ENCODE measurements at regions not wholly inside any gene's neighbourhood (a gene's known extent, or its start where the extent isn't known, plus 50 kb on each side); places are given as distances from the start of the nearest gene placed in this dataset.

DNA sequence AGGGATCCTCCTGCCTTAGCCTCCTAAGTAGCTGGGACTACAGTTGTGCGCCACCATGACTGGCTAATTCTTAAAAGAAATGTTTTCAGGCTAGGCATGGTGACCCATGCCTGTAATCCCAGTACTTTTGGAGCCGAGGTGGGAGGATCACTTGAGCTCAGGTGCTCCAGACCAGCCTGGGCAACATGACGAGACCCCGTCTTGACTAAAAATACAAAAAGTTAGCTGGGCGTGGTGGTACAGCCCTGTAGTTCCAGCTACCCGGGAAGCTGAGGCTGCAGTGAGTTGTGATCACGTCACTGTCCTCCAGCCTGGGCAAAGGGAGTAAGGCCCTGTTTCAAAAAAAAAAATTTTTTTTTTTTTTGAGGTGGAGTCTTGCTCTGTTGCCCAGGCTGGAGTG lies 173.1 kb downstream of the SEC14L1 start:
- H3K9me3 Mint-ChIP-seq: no peaks in the 10 kb centered on the region
- no peak for DNase-seq (ENCODE audit: low read depth, low spot score)
- H3K27ac Mint-ChIP-seq (ENCODE audit: unreplicated experiment): no peak overlapping the region
- H3K4me1 Mint-ChIP-seq: peaks cover 13% of the 10 kb centered on the region
- TF ChIP-seq, protein P1, sequence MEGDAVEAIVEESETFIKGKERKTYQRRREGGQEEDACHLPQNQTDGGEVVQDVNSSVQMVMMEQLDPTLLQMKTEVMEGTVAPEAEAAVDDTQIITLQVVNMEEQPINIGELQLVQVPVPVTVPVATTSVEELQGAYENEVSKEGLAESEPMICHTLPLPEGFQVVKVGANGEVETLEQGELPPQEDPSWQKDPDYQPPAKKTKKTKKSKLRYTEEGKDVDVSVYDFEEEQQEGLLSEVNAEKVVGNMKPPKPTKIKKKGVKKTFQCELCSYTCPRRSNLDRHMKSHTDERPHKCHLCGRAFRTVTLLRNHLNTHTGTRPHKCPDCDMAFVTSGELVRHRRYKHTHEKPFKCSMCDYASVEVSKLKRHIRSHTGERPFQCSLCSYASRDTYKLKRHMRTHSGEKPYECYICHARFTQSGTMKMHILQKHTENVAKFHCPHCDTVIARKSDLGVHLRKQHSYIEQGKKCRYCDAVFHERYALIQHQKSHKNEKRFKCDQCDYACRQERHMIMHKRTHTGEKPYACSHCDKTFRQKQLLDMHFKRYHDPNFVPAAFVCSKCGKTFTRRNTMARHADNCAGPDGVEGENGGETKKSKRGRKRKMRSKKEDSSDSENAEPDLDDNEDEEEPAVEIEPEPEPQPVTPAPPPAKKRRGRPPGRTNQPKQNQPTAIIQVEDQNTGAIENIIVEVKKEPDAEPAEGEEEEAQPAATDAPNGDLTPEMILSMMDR (conservative IDR thresholded peaks at IDR 0.05): no peak
- no peaks in the 10 kb centered on the region for H3K27me3 Mint-ChIP-seq (ENCODE audit: low read depth)
- no peaks in the 10 kb centered on the region for H3K36me3 Mint-ChIP-seq (ENCODE audit: low read depth)
- H3K4me3 Mint-ChIP-seq: no peak overlapping the region

DNA sequence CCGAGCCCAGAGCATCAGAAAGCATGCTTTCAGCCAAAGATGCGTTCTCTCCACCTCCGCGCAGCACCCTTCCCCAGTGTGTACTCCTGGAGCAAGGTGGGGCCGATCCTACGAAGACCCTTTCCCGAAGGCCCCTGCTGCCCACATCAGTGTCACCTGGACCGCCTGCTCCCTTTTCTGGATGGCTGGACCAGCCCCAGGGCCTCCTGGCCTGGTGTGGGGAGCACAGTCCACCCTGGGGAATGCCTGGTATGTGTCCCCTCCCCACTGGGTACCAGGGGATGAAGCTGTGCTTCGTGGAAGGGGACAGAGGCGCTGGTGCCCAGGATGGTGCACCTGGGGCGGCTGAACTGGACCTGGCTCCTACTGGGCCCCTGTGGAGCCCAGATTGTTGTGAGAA lies 173.8 kb downstream of the SEC14L1 start:
- Mint-ChIP-seq H3K4me1 (peaks cover 20% of the 10 kb centered on the region), H3K36me3 (ENCODE audit: low read depth) (no peaks in the 10 kb centered on the region), H3K27ac (ENCODE audit: unreplicated experiment) (no peak overlapping the region), H3K9me3 (no peaks in the 10 kb centered on the region), H3K4me3 (no peak overlapping the region), H3K27me3 (ENCODE audit: low read depth) (no peaks in the 10 kb centered on the region)
- DNase-seq (ENCODE audit: low read depth, low spot score): no peak
- TF ChIP-seq, protein P1 (conservative IDR thresholded peaks at IDR 0.05): no peak

DNA sequence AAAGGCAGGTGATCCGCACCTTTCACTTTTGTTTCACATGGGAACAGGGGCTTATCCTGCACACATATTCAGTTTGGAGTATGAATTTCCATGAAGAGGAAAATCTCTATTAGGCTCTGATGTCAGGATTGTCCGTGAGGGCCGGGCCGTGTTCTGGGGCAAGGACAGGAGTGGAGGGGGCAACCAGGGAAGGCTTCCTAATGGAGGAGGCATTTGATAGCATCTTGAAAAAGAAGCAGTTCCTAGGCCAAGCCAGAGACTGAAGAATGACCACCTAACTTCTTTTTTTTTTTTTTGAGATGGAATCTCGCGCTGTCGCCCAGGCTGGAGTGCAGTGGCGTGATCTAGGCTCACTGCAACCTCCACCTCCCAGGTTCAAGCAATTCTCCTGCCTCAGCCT lies 174.2 kb downstream of the SEC14L1 start:
- Mint-ChIP-seq H3K4me3 (no peak overlapping the region), H3K27ac (ENCODE audit: unreplicated experiment) (no peak overlapping the region), H3K4me1 (peaks cover 25% of the 10 kb centered on the region), H3K27me3 (ENCODE audit: low read depth) (no peaks in the 10 kb centered on the region), H3K9me3 (no peaks in the 10 kb centered on the region), H3K36me3 (ENCODE audit: low read depth) (no peaks in the 10 kb centered on the region)
- no peak for DNase-seq (ENCODE audit: low read depth, low spot score)
- TF ChIP-seq, protein P1 (conservative IDR thresholded peaks at IDR 0.05): no peak

DNA sequence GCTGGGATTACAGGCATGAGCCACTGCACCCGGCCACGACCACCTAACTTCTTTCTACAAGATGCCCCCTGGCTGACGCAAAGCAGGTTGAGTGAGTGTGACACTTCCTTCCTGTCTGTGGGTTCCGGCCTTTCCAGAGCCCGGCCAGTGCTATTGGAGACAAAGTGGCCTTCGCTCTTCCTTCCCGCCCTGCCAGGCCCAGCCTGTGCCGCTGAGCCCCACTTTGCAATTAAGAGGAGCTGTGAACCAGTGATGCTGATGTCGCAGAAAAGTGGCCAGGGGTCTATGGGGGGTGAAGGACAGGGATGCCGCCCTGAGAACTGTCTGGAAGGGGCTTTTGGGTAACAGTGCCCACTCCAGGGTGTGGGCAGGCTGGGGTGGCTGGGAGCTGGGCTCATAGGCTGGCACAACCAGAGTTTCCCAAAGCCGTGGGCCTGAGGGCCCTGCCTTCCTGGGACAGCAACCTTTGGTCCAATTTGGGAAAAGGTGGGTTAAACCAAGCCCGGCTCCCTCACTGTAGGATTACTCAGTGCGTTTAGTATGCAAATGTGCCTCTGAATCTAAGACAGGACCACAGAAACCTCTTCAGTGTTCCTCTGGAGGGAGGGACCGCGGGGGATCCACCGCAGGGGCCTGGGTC lies 174.9 kb downstream of the SEC14L1 start:
- Mint-ChIP-seq H3K27me3 (ENCODE audit: low read depth) (no peaks in the 10 kb centered on the region), H3K4me1 (peaks cover 31% of the 10 kb centered on the region), H3K9me3 (no peaks in the 10 kb centered on the region), H3K4me3 (no peak overlapping the region), H3K36me3 (ENCODE audit: low read depth) (no peaks in the 10 kb centered on the region), H3K27ac (ENCODE audit: unreplicated experiment) (no peak overlapping the region)
- TF ChIP-seq, protein P1 (conservative IDR thresholded peaks at IDR 0.05): no peak
- DNase-seq (ENCODE audit: low read depth, low spot score): no peak

DNA sequence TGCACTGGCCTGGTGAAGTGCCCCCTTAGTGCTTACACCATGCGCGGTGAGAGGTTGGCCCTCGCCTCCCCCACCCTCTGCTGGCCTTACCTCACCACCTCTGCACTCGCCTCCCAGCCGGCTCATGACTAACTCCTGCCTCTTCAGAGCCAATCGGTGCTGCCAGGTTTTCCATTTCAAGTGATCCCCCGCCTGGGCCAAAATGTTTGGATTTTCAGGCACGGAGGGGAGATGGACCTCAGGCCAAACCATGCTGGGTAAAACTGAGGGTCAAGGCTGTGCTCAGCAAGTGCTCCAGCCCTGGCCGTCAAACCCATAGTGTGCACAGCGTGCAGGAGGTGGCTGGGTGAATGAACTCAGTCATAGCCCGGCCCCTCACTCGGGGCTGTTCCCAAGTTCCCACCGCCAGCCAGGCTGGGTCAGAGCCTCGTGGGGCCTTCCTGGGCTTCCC lies 175.4 kb downstream of the SEC14L1 start:
- H3K27ac Mint-ChIP-seq (ENCODE audit: unreplicated experiment): no peak overlapping the region
- H3K9me3 Mint-ChIP-seq: no peaks in the 10 kb centered on the region
- peaks cover 31% of the 10 kb centered on the region for H3K4me1 Mint-ChIP-seq
- H3K36me3 Mint-ChIP-seq (ENCODE audit: low read depth): no peaks in the 10 kb centered on the region
- TF ChIP-seq, protein P1 (conservative IDR thresholded peaks at IDR 0.05): no peak
- H3K27me3 Mint-ChIP-seq (ENCODE audit: low read depth): no peaks in the 10 kb centered on the region
- no peak overlapping the region for H3K4me3 Mint-ChIP-seq
- DNase-seq (ENCODE audit: low read depth, low spot score): no peak

Measured in neural crest cell (in vitro differentiated cells).